ENCODE measurements at regions not wholly inside any gene's neighbourhood (a gene's known extent, or its start where the extent isn't known, plus 50 kb on each side); places are given as distances from the start of the nearest gene placed in this dataset.

- DNase-seq: no peak
Observed at GRCh38 chr2:60603533-60604190, 50.2 kb upstream of the BCL11A start.

GRCh38 chr2:60604486-60605064, 51.1 kb upstream of the BCL11A start:
- DNase-seq: no peak

GRCh38 chr2:60605866-60606265, 52.4 kb upstream of the BCL11A start:
- no peak for DNase-seq

- DNase-seq: no peak
Observed at GRCh38 chr2:60608679-60609078, 55.2 kb upstream of the BCL11A start.

- DNase-seq: no peak
Observed at GRCh38 chr2:60612033-60612432, 58.6 kb upstream of the BCL11A start.

GRCh38 chr2:60614319-60614718, 60.9 kb upstream of the BCL11A start:
- no peak for DNase-seq

GRCh38 chr2:60621688-60622429, 68.4 kb upstream of the BCL11A start:
- DNase-seq: no peak

GRCh38 chr2:60623040-60623439, 69.6 kb upstream of the BCL11A start:
- no peak for DNase-seq

- DNase-seq: no peak
Observed at GRCh38 chr2:60627412-60627811, 74.0 kb upstream of the BCL11A start.

- DNase-seq: no peak
Observed at GRCh38 chr2:60628026-60628425, 74.6 kb upstream of the BCL11A start.

GRCh38 chr2:60628615-60629304, 75.3 kb upstream of the BCL11A start:
- no peak for DNase-seq

- DNase-seq: no peak
Observed at GRCh38 chr2:60629305-60629662, 75.8 kb upstream of the BCL11A start.

- DNase-seq: no peak
Observed at GRCh38 chr2:60629801-60630385, 76.4 kb upstream of the BCL11A start.

GRCh38 chr2:60633615-60634014, 80.2 kb upstream of the BCL11A start:
- no peak for DNase-seq

- no peak for DNase-seq
Observed at GRCh38 chr2:60634438-60634837, 81.0 kb upstream of the BCL11A start.

- no peak for DNase-seq
Observed at GRCh38 chr2:60641811-60642788, 88.6 kb upstream of the BCL11A start.

- DNase-seq: no peak
Observed at GRCh38 chr2:60643747-60644146, 90.3 kb upstream of the BCL11A start.

GRCh38 chr2:60644951-60645350, 91.5 kb upstream of the BCL11A start:
- no peak for DNase-seq

GRCh38 chr2:60648191-60648590, 94.7 kb upstream of the BCL11A start:
- no peak for DNase-seq

GRCh38 chr2:60649721-60650120, 96.3 kb upstream of the BCL11A start:
- DNase-seq: no peak

GRCh38 chr2:60652832-60653340, 99.4 kb upstream of the BCL11A start:
- no peak for DNase-seq

GRCh38 chr2:60657673-60658072, 98.4 kb upstream of the PAPOLG start:
- no peak for DNase-seq

Measured in activated CD4-positive, alpha-beta T cell treated with anti-CD3 and anti-CD28 coated beads, Interleukin-2, amount 50 U/mL, for 4 hours (primary cell).